Mammary epithelial cell (primary cell): ENCODE measurements at regions not wholly inside any gene's neighbourhood (a gene's known extent, or its start where the extent isn't known, plus 50 kb on each side); places are given as distances from the start of the nearest gene placed in this dataset.

Experiments
- CTCF ChIP-seq, 2 donors: IDR thresholded peaks in 1 of 2; conservative IDR thresholded peaks in 1 of 2; 2 replicates each; pipeline ENCODE4 v1.5.1; 2011 to 2012; ENCODE audit warnings: inconsistent platforms in 2 of 2, low read length in 2 of 2, mild to moderate bottlenecking in 2 of 2, control low read depth in 1 of 2, low read depth in 1 of 2; ENCODE audit not compliant: insufficient read depth in 1 of 2; ENCODE audit errors: extremely low read depth in 1 of 2
- EZH2 ChIP-seq: IDR thresholded peaks from 2 replicates; pipeline ENCODE4 v1.6.1; 2012; ENCODE audit warnings: low read length, inconsistent platforms, borderline replicate concordance

GRCh38 chrX:88612870-88613329, 134.1 kb upstream of the CPXCR1 start:
- TF ChIP-seq CTCF (conservative IDR thresholded peaks at IDR 0.05 in 1 of 2, IDR thresholded peaks at IDR 0.05 in 1 of 2; ENCODE audit: extremely low read depth in 1 of 2, insufficient read depth in 1 of 2, low read depth in 1 of 2, low read length in 2 of 2) (no peak), EZH2 (no peak)
